SK-N-SH (cell line): ENCODE measurements at regions not wholly inside any gene's neighbourhood (a gene's known extent, or its start where the extent isn't known, plus 50 kb on each side); places are given as distances from the start of the nearest gene placed in this dataset.

Experiments
- CTCF ChIA-PET: fragments of 300-600, 350-600 bp; formaldehyde crosslinking; extraction: SDS; loops from one replicate; lab custom pipeline; 2021; lab: Yijun Ruan, JAX
- POLR2A ChIA-PET: fragments of 350-600 bp; sonication (Branson Sonifier 250); formaldehyde crosslinking; extraction: SDS; loops from one replicate; lab custom pipeline; 2020; ENCODE audit warnings: antibody characterized with exemption, inconsistent platforms; lab: Yijun Ruan, JAX
- DNase-seq: peaks from one replicate; pipeline ENCODE4 v3.0.0; 2012
- H2AFZ ChIP-seq: fragments of 200-600 bp; sonication (generic); 2 replicates; pipeline ENCODE4 v1.8.1; 2016; ENCODE audit warnings: antibody characterized with exemption, mild to moderate bottlenecking, low read depth
- H3F3A ChIP-seq: fragments of 200-600 bp; sonication (generic); replicated peaks from 2 replicates; pipeline ENCODE3; 2016; ENCODE audit warnings: antibody characterized with exemption, mild to moderate bottlenecking; ENCODE audit not compliant: insufficient read depth
- H3K27ac ChIP-seq, 2 experiments: fragments of 200-500 bp in 1 of 2; fragments of 200-600 bp in 1 of 2; sonication (Bioruptor generic) in 1 of 2; sonication (generic), shearing (Covaris generic) in 1 of 2; 2 replicates each; pipeline versions ENCODE4 v1.5.1 to v1.6.1; 2014 to 2016; ENCODE audit warnings: low read depth in 2 of 2, inconsistent platforms in 1 of 2, low read length in 1 of 2, mild to moderate bottlenecking in 1 of 2, mixed read lengths in 1 of 2
- H3K27me3 ChIP-seq: fragments of 200-600 bp; sonication (generic), shearing (Covaris generic); 2 replicates; pipeline ENCODE4 v1.6.1; 2016; ENCODE audit warnings: mixed run types; ENCODE audit not compliant: insufficient read depth
- H3K36me3 ChIP-seq, 2 experiments: fragments of 200-500 bp in 1 of 2; fragments of 200-600 bp in 1 of 2; sonication (Bioruptor generic) in 1 of 2; sonication (generic) in 1 of 2; replicated peaks in 1 of 2; 2 replicates each; pipeline versions ENCODE3 to v1.5.1; 2014 to 2016; ENCODE audit warnings: low read length in 1 of 2, mild to moderate bottlenecking in 1 of 2; ENCODE audit not compliant: insufficient read depth in 2 of 2, control insufficient read depth in 1 of 2
- H3K4me1 ChIP-seq, 2 experiments: fragments of 200-500 bp in 1 of 2; fragments of 200-600 bp in 1 of 2; sonication (Bioruptor generic) in 1 of 2; sonication (generic), shearing (Covaris generic) in 1 of 2; 2 replicates each; pipeline versions ENCODE4 v1.5.1 to v1.6.1; 2014 to 2016; ENCODE audit warnings: low read depth in 1 of 2, low read length in 1 of 2, mixed run types in 1 of 2; ENCODE audit not compliant: insufficient read depth in 2 of 2, control insufficient read depth in 1 of 2
- H3K4me2 ChIP-seq: fragments of 200-600 bp; sonication (generic), shearing (Covaris generic); 2 replicates; pipeline ENCODE4 v1.6.1; 2017; ENCODE audit warnings: mixed run types
- H3K4me3 ChIP-seq, 2 experiments: fragments of 200-500 bp in 1 of 2; fragments of 200-600 bp in 1 of 2; sonication (Bioruptor generic) in 1 of 2; sonication (generic), shearing (Covaris generic) in 1 of 2; 2 replicates each; pipeline versions ENCODE4 v1.5.1 to v1.8.1; 2014 to 2016; ENCODE audit warnings: low read depth in 2 of 2, inconsistent platforms in 1 of 2, low read length in 1 of 2, mild to moderate bottlenecking in 1 of 2, mixed read lengths in 1 of 2, moderate library complexity in 1 of 2
- H3K79me2 ChIP-seq: fragments of 200-600 bp; sonication (generic); 2 replicates; pipeline ENCODE4 v1.8.1; 2017; ENCODE audit warnings: mild to moderate bottlenecking; ENCODE audit not compliant: insufficient read depth
- H3K9ac ChIP-seq: fragments of 200-600 bp; sonication (generic); 2 replicates; pipeline ENCODE4 v1.6.1; 2017; ENCODE audit warnings: mixed run types
- H3K9me2 ChIP-seq: fragments of 200-600 bp; sonication (generic); 2 replicates; pipeline ENCODE4 v1.6.1; 2017; ENCODE audit warnings: mixed run types
- H3K9me3 ChIP-seq: fragments of 200-600 bp; sonication (generic); 2 replicates; pipeline ENCODE4 v1.6.1; 2017; ENCODE audit warnings: mixed run types, mild to moderate bottlenecking, moderate library complexity
- H4K20me1 ChIP-seq: fragments of 200-600 bp; sonication (generic); 2 replicates; pipeline ENCODE4 v1.6.1; 2017; ENCODE audit warnings: mild to moderate bottlenecking, mixed run types; ENCODE audit not compliant: insufficient read depth
- CTCF ChIP-seq: fragments of 200-600 bp; sonication (generic); IDR thresholded peaks from 2 replicates; pipeline ENCODE4 v1.6.1; 2017; ENCODE audit warnings: antibody characterized with exemption, mild to moderate bottlenecking, moderate library complexity
- ELF1 ChIP-seq: IDR thresholded peaks from 2 replicates; pipeline ENCODE4 v1.4.0; 2012
- EZH2phosphoT487 ChIP-seq: fragments of 200-600 bp; sonication (generic); IDR thresholded peaks from 2 replicates; pipeline ENCODE4 v1.6.1; 2017; ENCODE audit warnings: low read depth, mixed run types, mild to moderate bottlenecking, antibody characterized with exemption, moderate library complexity, borderline replicate concordance
- FOXM1 ChIP-seq: IDR thresholded peaks from 2 replicates; pipeline ENCODE4 v1.4.0; 2012; ENCODE audit warnings: low read depth, mild to moderate bottlenecking
- GABPA ChIP-seq: IDR thresholded peaks from 2 replicates; pipeline ENCODE4 v1.4.0; 2012; ENCODE audit warnings: low read depth, mild to moderate bottlenecking
- GATA2 ChIP-seq: sonication (generic); formaldehyde crosslinking; IDR thresholded peaks from 2 replicates; pipeline ENCODE4 v1.5.0; 2020; ENCODE audit warnings: mild to moderate bottlenecking, missing genetic modification reagents
- IRF3 ChIP-seq: fragments of 150-350 bp; IDR thresholded peaks from 2 replicates; pipeline ENCODE4 v1.6.1; 2016; ENCODE audit warnings: mild to moderate bottlenecking, low read depth, low read length
- MAX ChIP-seq: IDR thresholded peaks from 2 replicates; pipeline ENCODE4 v1.4.0; 2012; ENCODE audit warnings: low read depth
- POLR2AphosphoS5 ChIP-seq: IDR thresholded peaks from 2 replicates; pipeline ENCODE4 v1.6.1; 2012; ENCODE audit warnings: low read depth, low read length
- RCOR1 ChIP-seq: fragments of 150-350 bp; IDR thresholded peaks from 2 replicates; pipeline ENCODE4 v1.6.1; 2017; ENCODE audit warnings: antibody characterized with exemption, low read length
- SMC3 ChIP-seq: IDR thresholded peaks from 2 replicates; pipeline ENCODE4 v1.6.1; 2012; ENCODE audit warnings: low read depth, low read length, improper control_type of control experiment
- USF1 ChIP-seq: IDR thresholded peaks from 2 replicates; pipeline ENCODE4 v1.4.0; 2012; ENCODE audit warnings: low read depth, borderline replicate concordance
- YY1 ChIP-seq: IDR thresholded peaks from 2 replicates; pipeline ENCODE4 v1.4.0; 2012; ENCODE audit warnings: low read depth, mild to moderate bottlenecking
- ZBTB33 ChIP-seq: IDR thresholded peaks from 2 replicates; pipeline ENCODE4 v1.4.0; 2012; ENCODE audit warnings: low read depth, borderline replicate concordance
- WGBS: methylation state at CpG from one replicate; pipeline ENCODE4 v1.1.6; 2017; ENCODE audit warnings: low lambda C conversion rate; 5-methylcytosine and 5-hydroxymethylcytosine counted together

GRCh38 chr4:175281894-175282293 lies 363.7 kb downstream of the ADAM29 start:
- ChIA-PET CTCF (interaction anchor here (1.2 kb wide), 1 partner anchor 77 kb away, joined by 4 read pairs; no protein-coding TSS in a partner anchor), POLR2A (no interaction called here)
- Histone ChIP-seq H4K20me1 (no peaks in the 10 kb centered on the region), H3K9me3 (no peaks in the 10 kb centered on the region), H3K9ac (no peak overlapping the region), H3K36me3 (no peaks in the 10 kb centered on the region), H3K27me3 (no peaks in the 10 kb centered on the region), H3K27ac (no peak overlapping the region), H3F3A (no peaks in the 10 kb centered on the region), H3K79me2 (no peaks in the 10 kb centered on the region), H2AFZ (no peak overlapping the region), H3K4me3 (no peak overlapping the region), H3K9me2 (no peaks in the 10 kb centered on the region)
- 5% methylated on average over 1 of the region's 1 CpG for WGBS
- no peak for DNase-seq
- no peak for TF ChIP-seq ELF1
- TF ChIP-seq GATA2 (CRISPR knock-in tag), result no peak
- no peak for TF ChIP-seq POLR2AphosphoS5
- no peak for TF ChIP-seq FOXM1
- TF ChIP-seq EZH2phosphoT487, result no peak
- TF ChIP-seq MAX, result no peak
- no peak for TF ChIP-seq YY1
- TF ChIP-seq SMC3, result no peak
- TF ChIP-seq RCOR1, result no peak
- no peak for TF ChIP-seq GABPA
- TF ChIP-seq CTCF, result no peak
- no peak for TF ChIP-seq IRF3
- TF ChIP-seq USF1, result no peak
- no peak for TF ChIP-seq ZBTB33
- TF ChIP-seq, all 33 proteins: peak for 0
- Histone ChIP-seq H3K4me2 (no peak overlapping the region), H3K4me1 (no peaks in the 10 kb centered on the region)
